Kidney capillary endothelial cell (primary cell): ENCODE measurements at regions not wholly inside any gene's neighbourhood (a gene's known extent, or its start where the extent isn't known, plus 50 kb on each side); places are given as distances from the start of the nearest gene placed in this dataset.
"Not testable (repeated sequence)": the region's sequence is repeated elsewhere in the genome, so short reads cannot be mapped to it uniquely, and the experiment has no call there.

Source experiments
- DNase-seq: peaks from one replicate; pipeline ENCODE4 v3.0.0-alpha.2; 2018; ENCODE audit warnings: low spot score

- DNase-seq = no peak
These were observed 83.2 kb upstream of the USP24 start for GRCh38 chr1:55298167-55298894.

- DNase-seq = not testable (repeated sequence)
These were observed 81.1 kb upstream of the USP24 start for GRCh38 chr1:55296247-55296646.

DNA sequence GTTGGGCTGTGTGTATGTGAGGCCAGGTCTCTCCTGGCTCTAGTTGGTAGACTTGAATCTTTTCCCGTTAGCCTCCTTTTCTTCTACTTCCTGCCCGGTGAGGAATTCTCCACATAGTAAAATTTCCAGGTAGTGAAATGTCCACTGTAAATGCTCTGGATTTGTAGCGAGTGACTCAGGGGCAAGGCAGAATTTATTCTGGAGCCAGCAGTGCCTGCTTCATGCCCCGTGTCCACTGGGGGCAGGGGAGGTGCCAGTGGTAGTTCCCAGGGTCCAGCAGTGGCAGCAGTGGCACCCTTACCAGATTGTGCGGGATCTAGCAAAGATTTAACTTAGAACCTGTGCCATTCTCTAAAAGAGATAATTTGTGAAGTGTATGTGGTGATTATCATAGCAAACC lies 74.5 kb upstream of the USP24 start:
- no peak for DNase-seq

DNA sequence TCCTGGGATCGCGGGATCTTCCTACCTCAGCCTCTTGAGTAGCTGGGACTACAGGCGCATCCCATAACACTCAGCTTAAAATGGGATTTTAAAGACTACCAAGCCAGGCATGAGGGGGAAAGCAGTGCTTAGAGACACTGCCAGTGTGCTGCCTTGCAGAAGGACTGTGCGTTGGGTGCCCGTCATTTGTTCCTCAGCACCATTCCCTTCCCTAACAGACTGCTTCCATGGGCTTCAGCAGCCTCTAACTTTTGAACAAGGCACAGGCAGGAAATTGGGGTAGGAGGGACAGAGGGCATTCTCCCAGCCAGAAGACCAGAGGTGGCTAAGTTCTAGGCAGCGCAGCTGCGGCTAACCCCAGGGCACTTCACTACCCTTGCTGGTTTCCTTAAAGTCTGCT lies 73.9 kb upstream of the USP24 start:
- no peak for DNase-seq

GRCh38 chr1:55288245-55288644 lies 73.1 kb upstream of the USP24 start:
- DNase-seq = no peak

- DNase-seq = no peak
These were observed 72.6 kb upstream of the USP24 start for GRCh38 chr1:55287723-55288122.

DNA sequence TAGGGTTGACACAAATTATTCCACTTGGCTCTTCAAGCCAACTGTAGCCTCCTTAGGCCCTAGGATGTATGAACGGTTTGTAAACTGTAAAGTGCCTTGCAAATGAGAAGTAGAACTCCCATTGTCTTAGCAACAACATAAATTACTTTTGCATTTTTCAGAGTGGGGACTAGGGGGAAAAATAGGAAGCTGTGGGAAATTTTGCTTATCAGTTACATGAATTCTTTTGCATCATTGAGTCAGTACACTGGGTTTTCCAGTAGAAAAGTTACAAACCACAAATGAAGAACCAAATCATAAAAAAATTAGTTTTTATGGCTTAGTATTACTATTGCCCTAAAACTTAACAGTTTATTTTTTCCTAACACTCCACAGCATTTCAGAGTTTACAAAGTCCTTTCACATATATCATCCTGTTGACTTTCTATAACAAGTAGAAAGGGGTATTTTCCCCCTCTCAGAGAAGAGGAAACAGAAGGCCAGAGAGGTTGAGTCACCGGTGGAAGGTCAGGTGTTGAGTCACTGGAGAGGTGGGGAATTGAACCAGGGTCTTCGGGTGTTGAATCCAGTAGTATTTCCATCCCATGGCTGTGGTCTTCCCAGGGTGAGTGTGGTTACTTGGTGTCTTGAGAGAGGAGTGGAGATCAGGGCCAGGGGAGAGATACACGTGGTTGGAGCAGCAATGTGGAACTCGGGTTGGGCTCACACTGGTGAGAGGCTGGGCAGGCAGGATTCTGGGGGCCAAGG lies 71.9 kb upstream of the USP24 start:
- DNase-seq = peak; percentile 29

DNA sequence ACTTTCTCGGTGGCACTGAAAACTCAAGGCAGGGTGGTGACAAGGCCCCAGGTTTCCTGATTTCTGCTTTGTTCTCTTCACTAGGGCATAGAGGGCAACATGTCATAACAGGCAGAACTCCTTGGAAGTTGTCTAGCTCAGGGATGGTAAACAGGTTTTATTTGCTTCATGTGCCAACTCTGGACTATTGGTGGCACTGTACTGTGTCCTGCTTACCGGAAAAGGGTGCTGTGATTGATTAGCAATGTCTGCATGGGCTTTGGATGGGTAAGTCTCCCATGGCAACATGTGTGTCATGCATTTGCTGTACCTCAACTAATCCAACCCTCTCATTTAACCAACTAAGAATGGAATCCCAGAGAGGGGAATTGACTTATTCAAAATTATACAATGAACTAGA lies 70.7 kb upstream of the USP24 start:
- DNase-seq = no peak

DNA sequence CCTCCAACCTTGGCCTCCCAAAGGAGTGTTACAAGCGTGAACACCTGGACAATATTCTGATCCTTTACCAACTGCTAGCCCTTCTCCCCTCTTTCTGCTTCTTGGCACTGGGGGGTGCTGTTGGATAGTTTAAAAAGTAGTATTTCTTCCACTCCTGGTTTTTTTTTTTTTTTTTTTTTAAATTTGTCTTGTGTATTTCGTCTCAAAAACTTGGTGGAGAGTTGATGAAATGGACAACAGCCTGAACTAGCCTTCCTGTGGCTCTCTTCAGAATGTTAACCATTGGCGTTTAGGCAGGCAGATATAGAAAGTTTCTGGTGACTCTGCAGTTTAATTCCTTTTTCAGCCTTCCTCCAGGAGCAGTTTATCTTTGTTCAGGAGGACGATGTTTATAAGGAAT lies 69.7 kb upstream of the USP24 start:
- DNase-seq = peak; percentile 54

DNA sequence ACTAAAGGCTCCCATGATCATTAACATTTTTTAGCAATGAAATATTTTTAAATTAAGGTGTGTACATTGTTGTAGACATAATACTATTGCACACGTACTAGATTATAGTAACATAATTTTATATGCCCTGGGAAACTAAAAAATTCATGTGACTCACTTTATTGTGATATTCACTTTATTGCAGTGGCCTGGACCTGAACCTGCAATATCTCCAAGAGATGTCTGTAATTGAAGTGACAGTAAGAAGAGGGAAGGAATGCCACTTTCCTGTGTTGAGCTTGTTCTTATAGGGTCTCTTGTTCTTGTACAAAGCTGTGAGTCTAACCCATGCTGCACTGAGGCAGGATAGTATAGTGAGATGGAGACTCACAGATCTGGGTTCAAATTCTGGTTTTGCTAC lies 66.9 kb upstream of the USP24 start:
- no peak for DNase-seq

DNA sequence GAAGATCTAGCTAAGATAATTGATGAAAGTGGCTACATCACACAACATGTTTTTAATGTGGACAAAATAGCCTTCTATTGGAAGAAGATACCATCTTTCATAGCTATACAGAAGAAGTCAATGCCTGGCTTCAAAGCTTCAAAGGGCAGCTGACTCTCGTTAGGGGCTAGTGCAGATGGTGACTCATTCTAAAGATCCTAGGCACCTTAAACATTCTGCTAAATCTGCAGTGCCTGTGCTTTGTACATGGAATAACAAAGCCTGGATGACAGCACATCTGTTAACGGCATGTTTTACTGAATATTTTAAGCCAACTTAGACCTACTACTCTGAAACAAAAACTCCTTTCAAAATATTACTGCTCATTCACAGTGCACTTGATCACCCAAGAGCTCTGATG lies 65.6 kb upstream of the USP24 start:
- no peak for DNase-seq

DNA sequence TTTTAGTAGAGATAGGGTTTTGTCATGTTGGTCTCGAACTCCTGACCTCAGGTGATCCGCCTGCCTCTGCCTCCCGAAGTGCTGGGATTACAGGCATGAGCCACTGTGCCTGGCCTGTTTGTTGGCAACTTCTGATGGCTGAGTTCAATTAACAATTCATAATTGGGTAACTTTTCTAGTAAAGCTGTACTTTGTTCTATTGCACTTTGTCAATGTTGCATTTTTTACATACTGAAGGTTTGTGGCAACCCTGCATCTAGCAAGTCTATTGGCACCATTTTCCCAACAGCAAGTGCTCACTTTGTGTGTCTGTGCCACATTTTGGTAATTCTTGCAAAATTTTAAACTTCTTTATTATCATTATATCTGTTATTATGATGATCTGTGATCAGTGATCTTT lies 64.5 kb upstream of the USP24 start:
- no peak for DNase-seq

DNA sequence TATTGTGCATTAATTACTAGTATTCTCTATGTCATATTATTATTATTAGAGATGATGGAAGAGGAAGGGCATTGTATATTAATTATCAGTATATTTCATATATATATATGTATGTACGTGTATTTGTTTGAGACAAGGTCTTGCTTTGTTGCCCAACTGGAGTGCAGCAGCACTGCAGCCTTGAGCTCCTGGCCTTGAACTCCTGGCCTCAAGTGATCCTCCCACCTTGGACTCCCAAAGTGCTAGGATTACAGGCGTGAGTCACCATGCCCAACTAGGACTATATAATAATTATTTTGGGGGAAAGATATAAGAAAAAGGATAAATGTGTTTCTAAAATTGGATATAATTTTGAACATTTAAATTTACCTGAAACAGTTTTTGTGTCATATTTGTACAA lies 63.2 kb upstream of the USP24 start:
- DNase-seq = no peak

- DNase-seq = peak; percentile 56
These were observed 62.4 kb upstream of the USP24 start for GRCh38 chr1:55277377-55278130.

DNA sequence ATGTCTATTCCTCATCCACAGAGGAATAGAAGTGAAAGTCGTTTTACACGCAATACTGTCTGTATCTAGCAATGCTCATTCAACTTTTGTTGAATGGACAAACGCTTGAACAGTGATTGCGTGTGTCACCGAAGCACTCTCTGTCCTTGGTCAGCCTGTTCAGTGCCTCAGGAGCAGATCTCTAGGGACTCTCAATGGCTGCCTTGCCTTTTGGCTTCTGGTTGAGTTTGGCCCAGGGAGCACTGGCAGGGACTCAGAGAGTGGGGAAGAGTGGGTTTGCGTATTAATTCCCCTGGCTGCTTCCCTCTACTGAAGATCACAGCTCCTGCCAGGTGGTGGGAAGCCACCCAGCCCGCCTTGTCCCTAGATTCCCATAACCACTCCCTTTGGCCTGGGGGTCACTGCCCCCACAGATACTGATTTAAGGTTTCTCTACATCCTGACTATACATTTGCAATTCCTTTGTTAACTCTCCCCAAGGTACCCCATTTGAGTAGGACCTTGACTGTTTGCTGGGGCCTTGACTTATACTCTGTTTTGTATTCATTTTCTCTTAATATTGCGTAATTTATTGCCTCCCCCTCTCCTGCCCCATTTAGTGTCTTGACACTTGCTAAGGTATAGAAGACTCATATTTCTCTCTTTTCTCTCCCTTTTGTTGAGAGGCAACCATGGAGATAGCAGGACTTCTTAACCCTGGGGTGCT lies 61.7 kb upstream of the USP24 start:
- no peak for DNase-seq

DNA sequence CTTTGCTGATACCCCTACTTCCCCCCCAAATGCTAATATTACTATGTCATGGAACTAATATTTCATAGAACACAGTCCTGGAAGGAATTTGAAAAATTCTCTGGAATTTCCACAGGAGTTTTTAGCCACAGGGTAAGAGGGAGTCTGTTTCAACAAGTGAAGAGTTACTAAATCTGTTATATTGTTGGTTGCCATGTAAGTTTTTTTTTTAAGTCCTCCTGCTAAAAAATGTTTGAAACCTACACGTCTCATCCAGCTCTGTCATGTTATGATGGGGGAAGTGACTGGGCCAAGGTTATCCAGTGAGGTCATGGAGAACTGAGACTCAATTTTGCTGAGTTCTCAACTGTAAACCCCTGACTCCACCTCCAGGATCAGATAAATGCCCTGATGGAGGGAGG lies 60.8 kb upstream of the USP24 start:
- DNase-seq = peak; percentile 38

DNA sequence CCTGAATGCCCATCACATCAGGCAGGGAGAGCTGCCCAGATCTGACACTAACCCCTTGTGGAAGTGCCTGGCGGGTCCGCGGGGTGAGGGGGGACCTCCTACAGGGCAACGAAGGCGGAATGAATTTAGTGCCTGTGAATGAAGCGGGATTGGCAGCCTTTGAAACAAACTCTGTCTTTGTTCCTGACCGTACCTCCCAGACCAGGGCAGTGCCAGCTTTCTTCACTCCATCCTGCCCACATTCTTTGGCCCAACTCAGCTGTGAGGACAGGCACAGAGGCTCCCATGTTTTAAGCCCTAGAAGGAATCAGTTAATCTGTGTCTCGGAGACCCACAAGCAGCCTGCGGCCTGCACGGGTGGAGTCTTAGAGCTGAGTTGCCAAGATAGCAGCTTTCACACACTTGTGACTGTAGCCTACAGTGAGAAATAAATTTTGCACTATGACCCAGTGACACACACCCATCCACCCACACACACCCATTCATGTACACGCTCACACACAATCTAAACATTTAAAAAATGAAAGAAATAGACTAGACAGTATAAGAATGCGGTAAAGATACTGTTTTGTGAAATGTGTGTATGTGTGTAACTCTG lies 60.1 kb upstream of the USP24 start:
- no peak for DNase-seq

GRCh38 chr1:55272994-55273393 lies 57.8 kb upstream of the USP24 start:
- no peak for DNase-seq
